ENCODE measurements at regions not wholly inside any gene's neighbourhood (a gene's known extent, or its start where the extent isn't known, plus 50 kb on each side); places are given as distances from the start of the nearest gene placed in this dataset.

- no peak overlapping the region for H3K4me3 ChIP-seq (replicated peaks in 1 of 3; ENCODE audit: insufficient read depth in 1 of 3, low read depth in 1 of 3, low read length in 3 of 3)
- no peaks in the 10 kb centered on the region for H3K9me3 ChIP-seq (replicated peaks; ENCODE audit: control insufficient read depth, insufficient read depth, low read length)
- no peak overlapping the region for H2AFZ ChIP-seq (ENCODE audit: low read depth, low read length)
- intact Hi-C loops (cut with micrococcal nuclease) (no loop called here), dilution Hi-C loops (cut with MboI; ENCODE audit: extremely low pct_ligation_motif_present, low sequenced_read_pairs) (no loop called here)
- no peaks in the 10 kb centered on the region for H3K36me3 ChIP-seq (ENCODE audit: control insufficient read depth in 2 of 2, extremely low read depth in 1 of 2, insufficient read depth in 2 of 2, low read length in 2 of 2)
- DNase-seq (ENCODE audit: low read depth, low spot score): no peak
- H3K79me2 ChIP-seq (ENCODE audit: control insufficient read depth, insufficient read depth, low read length): no peaks in the 10 kb centered on the region
- TF ChIP-seq FOS (IDR thresholded peaks at IDR 0.05; ENCODE audit: borderline replicate concordance, insufficient read depth, low read length) (no peak), EZH2 (IDR thresholded peaks at IDR 0.05; ENCODE audit: borderline replicate concordance, low read depth, low read length, severe bottlenecking) (no peak), CTCF (IDR thresholded peaks at IDR 0.05; ENCODE audit: extremely low read depth in 1 of 2, insufficient read depth in 1 of 2, low read depth in 1 of 2, low read length in 2 of 2) (no peak), MAX (IDR thresholded peaks at IDR 0.05; ENCODE audit: insufficient read depth, insufficient read length) (no peak), MYC (IDR thresholded peaks at IDR 0.05; ENCODE audit: low read depth, low read length) (no peak), POLR2A (IDR thresholded peaks at IDR 0.05; ENCODE audit: low read depth, low read length) (no peak), GATA2 (IDR thresholded peaks at IDR 0.05; ENCODE audit: insufficient read depth, insufficient read length, low read depth, low read length) (no peak), POLR2AphosphoS5 (IDR thresholded peaks at IDR 0.05; ENCODE audit: insufficient read depth, low read depth, low read length) (no peak), JUN (IDR thresholded peaks at IDR 0.05; ENCODE audit: borderline replicate concordance, insufficient read depth, insufficient read length, low read depth) (no peak)
- CTCF ChIA-PET: no interaction called here
- H3K27ac ChIP-seq (ENCODE audit: insufficient read depth, low read depth, low read length): no peak overlapping the region
- BruUV-seq (replicated peaks): no TSS peak
- no peak overlapping the region for H3K9ac ChIP-seq (replicated peaks; ENCODE audit: extremely low read depth, insufficient read depth, low read length)
- no peaks in the 10 kb centered on the region for H3K27me3 ChIP-seq (ENCODE audit: control insufficient read depth in 2 of 2, insufficient read depth in 2 of 2, low read length in 2 of 2)
- no peak for FAIRE-seq
- no peaks in the 10 kb centered on the region for H3K4me1 ChIP-seq (ENCODE audit: control insufficient read depth, extremely low read depth, insufficient read depth, low read length)
- POLR2A ChIA-PET: no interaction called here
- H3K4me2 ChIP-seq (ENCODE audit: insufficient read depth, low read length): no peak overlapping the region
- no peaks in the 10 kb centered on the region for H3K9me1 ChIP-seq (replicated peaks; ENCODE audit: control insufficient read depth, extremely low read depth, insufficient read depth, low read length)
- no peaks in the 10 kb centered on the region for H4K20me1 ChIP-seq (replicated peaks; ENCODE audit: control insufficient read depth, extremely low read depth, insufficient read depth, low read length)
Observed at GRCh38 chr9:28847331-28847730, 1274.0 kb upstream of the C9orf72 start.
